ENCODE measurements at regions not wholly inside any gene's neighbourhood (a gene's known extent, or its start where the extent isn't known, plus 50 kb on each side); places are given as distances from the start of the nearest gene placed in this dataset.
A peak's percentile ranks its signal among the peaks of the same experiment; 100 is the strongest.
"Not testable (repeated sequence)": the region's sequence is repeated elsewhere in the genome, so short reads cannot be mapped to it uniquely, and the experiment has no call there.

GRCh38 chr12:127829281-127830064 lies 437.5 kb upstream of the TMEM132C start:
- DNase-seq, result no peak

DNA sequence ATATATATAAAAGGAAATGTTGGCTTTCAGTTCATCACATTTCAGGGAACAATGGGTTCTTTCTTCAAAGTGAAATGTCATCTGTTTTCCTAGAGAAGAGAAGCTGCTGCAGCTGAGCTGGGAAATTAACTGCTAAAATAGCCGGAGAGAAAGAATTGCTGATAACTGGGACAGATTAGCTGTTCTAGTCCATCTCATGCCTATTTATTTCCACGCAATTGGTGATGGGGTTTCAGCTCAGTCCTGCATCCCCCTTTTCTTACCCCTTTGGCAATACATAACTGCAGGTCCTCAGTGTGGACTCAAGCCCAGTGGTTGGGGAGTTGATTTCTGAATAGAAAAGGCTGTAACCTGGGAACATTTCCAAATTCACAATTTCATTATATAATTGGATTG lies 436.9 kb upstream of the TMEM132C start:
- DNase-seq, result peak; percentile 38

GRCh38 chr12:127830730-127831129 lies 436.2 kb upstream of the TMEM132C start:
- no peak for DNase-seq

GRCh38 chr12:127832172-127832571 lies 434.8 kb upstream of the TMEM132C start:
- no peak for DNase-seq

DNA sequence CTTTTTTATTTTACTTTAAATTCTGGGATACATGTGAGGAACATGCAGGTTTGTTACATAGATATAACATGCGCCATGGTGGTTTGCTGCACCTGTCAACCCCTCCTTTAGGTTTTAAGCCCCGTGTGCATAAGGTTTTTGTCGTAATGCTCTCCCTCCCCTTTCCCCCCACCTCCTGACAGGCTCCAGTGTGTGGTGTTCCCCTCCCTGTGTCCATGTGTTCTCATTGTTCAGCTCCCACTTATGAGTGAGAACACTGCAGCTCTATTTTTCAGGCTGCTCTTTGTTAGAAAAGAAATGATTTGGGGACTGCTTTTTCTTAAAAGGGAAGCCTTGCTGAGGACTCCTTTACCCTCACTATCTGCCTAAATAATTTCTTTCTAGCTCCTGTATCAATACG lies 430.2 kb upstream of the TMEM132C start:
- not testable (repeated sequence) for DNase-seq

DNA sequence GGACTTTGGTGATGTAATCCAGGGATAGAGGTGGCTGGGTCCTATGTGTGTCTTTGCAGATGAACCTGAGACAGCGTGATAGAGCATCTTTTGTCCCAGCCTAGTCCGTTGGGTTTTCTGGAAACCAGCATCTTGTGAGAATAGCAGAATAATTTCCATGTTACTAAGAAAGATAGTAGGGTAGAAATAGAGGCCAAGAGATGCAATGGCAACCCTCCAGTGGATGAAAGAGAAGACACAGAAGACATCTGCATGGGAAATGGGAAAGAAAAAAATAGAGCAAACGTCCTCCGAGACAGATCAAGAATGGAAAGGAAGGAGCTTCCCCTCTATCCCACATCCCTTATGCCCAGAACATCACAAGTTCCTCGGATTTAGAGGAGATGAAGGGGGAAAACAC lies 409.3 kb upstream of the TMEM132C start:
- DNase-seq, result no peak

DNA sequence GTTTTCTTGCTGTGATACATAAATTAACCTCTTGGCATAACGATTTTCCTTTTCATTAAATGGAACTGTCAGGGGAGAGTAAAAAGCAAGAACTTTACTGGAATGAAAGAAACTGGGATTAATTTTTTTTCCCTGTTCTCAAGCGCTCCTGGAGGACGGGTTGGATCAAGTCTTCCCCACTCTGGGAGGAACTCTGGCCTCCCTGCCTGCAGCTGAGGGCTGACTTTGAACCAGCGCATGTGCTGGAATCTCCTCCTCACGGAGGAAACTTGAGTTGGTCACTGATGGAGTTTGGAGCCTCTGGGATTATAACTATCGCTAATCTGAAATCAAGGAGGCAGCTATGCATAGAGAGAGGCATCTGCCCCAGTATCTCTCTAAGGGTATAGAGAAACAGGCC lies 406.4 kb upstream of the TMEM132C start:
- DNase-seq, result no peak

DNA sequence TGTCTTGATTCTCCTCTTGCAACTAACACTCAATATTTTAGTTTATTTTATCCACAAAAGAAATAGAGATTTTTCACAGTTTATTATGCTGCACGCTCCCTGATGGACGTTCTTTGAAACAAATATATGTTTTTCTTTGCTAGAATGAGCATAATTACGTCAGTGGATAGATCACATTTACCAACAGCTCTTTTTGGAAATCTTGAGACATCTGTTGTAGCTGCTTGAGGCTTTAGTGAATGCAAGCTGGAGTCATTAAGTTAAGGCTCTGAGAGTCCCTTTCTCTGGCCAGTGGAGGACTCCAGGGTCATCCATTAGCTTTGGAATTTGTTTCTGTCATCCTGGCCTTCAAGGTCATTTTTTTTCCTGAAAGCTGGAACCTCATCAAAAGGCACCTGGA lies 405.6 kb upstream of the TMEM132C start:
- no peak for DNase-seq

- DNase-seq, result no peak
Measured at GRCh38 chr12:127873306-127873705, 393.7 kb upstream of the TMEM132C start.

DNA sequence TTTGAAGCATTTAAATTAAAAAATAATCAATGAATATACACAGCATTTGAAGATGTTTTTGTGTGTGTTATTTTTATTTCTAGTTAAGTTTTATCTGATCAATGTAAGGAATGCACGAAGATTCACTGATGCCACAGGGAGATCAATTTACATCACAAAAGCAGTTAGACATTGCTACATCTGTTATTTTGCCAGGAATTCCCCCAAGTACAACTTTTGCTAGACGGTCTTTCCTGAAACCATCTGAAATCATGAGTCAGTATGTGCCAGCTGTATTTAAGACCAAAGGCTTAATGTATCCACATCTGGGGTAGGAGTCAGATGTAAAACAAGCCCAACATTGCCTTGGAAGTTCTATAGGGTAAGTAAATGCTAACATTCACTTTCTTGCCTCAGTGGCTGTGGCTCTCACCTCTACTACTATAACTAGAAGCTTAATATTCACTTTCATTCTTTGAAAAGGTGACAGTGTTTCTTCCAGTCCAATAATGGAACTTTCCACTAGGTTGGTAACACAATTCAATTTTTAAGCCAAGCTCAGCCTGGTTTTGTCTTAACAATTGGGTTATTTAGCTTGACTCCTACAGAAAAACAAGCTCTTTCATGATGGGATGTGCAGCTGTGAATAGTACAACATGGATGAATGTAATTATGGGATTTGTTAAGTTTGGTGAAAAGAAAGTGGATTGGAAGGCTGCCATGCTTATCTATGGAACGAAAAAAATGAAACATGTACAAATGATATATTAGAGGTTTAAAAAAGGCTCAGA lies 385.4 kb upstream of the TMEM132C start:
- DNase-seq, result no peak

DNA sequence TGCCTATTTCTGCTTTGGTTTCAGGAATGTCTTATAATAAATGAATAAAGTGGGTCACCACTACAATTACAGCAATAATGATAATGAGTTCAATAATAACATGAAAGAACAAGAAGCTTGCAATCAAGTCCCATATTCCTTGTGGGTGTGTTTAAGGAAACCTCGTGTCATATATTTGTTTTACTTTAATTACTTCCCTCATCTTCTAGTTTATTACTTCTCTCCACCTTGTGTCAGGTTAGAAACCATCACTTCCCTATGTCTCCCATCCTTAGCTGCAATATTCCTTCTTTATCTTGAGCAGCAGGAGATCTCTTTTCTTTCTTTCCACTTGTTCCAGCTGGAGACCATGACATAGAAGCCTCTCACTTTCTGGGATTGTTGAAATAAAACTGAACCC lies 384.0 kb upstream of the TMEM132C start:
- no peak for DNase-seq

DNA sequence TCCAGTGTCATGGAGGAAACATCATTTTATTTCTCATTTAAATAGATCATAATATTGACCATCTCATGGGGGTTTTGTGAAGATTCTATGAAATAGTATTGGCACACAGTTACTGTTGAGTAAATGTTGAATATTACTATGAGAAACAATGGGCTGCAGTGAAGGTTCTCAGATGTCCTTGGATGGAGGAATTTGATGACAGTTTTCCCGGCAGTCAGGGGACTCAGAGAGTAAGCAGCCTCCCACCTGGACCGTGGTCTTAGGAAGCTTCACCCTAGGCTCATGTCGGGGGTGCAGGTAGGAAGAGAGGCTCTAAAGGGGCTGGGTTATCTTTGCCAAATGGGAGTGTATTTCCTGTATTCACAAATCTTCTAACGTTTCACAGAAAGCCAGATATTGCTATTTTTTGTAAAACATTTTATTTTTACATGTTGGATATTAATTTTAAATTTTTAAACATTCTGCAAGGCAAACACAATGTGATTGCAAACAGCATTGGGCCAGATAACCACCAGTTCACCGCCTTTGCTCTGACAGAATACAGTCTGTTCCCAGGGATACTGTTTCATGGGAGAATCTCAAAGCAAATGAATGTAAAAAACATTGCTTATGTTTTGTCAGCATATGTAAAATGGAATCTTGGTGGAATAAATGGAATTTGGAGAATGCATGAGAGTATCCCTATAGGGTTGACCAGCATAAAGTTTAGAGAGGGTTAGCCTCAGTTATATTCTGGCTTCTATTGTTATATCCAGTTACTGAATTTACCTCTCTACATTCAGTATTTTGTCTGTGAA lies 380.8 kb upstream of the TMEM132C start:
- no peak for DNase-seq

DNA sequence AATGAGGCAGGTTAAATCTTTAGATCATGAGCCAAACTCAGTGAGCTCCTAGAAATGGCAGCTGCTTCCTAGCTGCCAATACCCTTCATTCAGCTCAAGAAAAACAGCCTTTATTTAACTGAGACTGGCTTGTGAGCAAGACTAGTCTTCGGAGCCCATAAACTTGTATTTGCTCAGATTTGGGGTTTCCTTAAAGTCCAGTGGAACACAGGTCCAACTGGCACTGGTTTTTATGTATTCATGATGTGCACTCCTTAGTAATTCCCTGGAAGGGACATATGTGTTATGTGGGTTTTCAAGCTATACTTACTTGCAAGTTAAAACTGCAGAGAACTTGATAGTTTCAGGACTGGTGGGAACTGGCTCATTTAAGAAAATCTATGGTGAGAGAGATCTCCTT lies 380.1 kb upstream of the TMEM132C start:
- no peak for DNase-seq

- no peak for DNase-seq
Measured at GRCh38 chr12:127888943-127889719, 377.8 kb upstream of the TMEM132C start.

DNA sequence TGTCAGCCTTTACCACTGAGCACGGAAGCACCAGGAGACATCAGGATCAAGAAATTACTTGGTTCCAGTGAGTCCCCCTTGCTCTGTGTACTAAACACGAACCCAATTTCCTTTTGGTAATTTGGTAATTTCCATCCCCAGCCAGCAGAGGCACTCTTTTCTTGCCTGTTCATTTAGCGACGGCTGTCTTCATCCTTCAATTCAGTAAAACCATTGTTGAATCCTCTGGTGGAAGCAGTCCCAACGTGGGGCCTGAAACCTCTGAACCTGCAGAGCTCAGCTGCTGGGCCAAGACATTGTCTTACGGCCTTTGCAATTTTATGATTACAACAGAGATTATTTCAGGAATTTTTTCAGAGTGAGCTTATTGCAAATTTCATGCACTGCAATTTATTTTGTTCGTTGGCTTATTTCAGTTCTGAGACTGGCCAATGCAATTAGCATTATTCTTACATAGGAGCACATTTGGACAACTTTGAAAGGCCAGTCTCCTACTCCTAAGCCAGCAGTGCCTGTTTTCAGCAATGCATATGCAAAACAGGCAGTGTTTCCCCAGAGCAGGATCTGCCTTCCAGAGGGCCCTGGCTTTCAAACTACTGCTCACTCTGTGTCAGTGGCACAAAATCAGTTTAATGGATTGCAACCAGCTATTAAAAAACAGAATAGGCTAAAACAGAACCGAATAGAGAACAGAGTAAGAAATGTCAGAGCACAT lies 372.9 kb upstream of the TMEM132C start:
- DNase-seq, result no peak

GRCh38 chr12:127896661-127897060 lies 370.3 kb upstream of the TMEM132C start:
- no peak for DNase-seq

DNA sequence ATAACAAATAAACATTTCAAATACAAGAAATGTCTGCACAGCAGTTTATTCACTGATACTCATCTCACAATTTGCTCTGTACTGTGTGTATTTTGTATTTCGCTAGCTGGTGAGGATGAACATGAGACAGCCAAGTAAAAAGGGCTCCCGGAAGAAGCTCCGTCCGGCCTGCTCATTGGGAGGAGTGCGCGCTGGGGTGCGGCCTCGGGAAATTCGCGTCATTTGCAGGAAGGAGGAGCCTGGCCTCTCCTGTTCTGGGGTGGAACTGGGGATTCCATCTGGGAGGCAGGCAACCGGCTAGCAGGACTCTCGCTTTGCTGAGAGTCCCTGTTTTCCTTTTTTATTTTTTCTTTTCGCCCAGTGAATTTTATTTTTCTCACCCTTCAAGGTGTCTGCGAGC lies 368.4 kb upstream of the TMEM132C start:
- DNase-seq, result no peak

DNA sequence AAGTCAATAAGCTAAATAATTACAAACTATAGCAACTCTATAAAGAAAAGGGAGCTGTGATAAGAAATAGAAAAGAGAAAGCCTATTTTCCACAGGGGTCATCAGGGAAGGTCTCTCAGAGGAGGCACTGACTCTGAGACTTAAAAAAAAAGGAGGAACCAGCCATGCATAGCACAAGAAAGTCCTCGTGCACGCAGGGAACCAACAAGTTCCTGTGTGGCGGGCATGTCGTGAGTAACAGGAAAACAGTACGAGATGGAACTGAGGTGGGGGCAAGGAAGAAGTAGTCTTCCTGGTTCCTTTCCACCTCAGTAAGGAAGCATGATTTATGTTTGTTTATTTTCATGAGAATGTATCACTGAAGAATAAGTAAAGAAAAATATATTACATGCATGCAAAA lies 367.0 kb upstream of the TMEM132C start:
- no peak for DNase-seq

GRCh38 chr12:127900386-127900785 lies 366.6 kb upstream of the TMEM132C start:
- DNase-seq, result no peak

- DNase-seq, result no peak
Measured at GRCh38 chr12:127903146-127903545, 363.8 kb upstream of the TMEM132C start.

DNA sequence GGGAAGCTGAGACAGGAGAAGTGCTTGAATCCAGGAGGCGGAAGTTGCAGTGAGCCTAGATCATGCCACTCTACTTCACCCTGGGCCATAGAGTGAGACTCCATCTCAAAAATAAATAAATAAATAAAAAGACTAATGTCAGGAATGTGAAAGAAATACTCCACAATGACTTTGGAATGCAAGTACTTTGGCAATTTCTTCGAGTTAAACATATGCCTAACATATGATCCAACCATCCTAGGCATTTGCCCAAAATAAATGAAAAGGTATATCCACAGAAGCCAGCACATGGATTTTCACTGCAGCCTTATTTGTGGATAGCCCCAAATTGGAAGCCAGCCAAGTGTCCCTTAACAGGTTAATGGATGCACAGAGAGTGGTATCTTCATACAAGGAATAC lies 357.9 kb upstream of the TMEM132C start:
- DNase-seq, result no peak

GRCh38 chr12:127911291-127911690 lies 355.7 kb upstream of the TMEM132C start:
- DNase-seq, result no peak

Measured in NCI-H1048 (cell line).